Activated naive CD8-positive, alpha-beta T cell (primary cell): ENCODE measurements at regions not wholly inside any gene's neighbourhood (a gene's known extent, or its start where the extent isn't known, plus 50 kb on each side); places are given as distances from the start of the nearest gene placed in this dataset.
"Not testable (repeated sequence)": the region's sequence is repeated elsewhere in the genome, so short reads cannot be mapped to it uniquely, and the experiment has no call there.

ENCODE experiments used
- H3K27ac Mint-ChIP-seq: one replicate; pipeline ENCODE4 v1.8.0; 2021; ENCODE audit warnings: mixed read lengths
- H3K27me3 Mint-ChIP-seq: one replicate; pipeline ENCODE4 v1.8.0; 2021; ENCODE audit warnings: mixed read lengths
- H3K36me3 Mint-ChIP-seq: one replicate; pipeline ENCODE4 v1.8.0; 2021; ENCODE audit warnings: mixed read lengths
- H3K4me1 Mint-ChIP-seq: one replicate; pipeline ENCODE4 v1.8.0; 2021; ENCODE audit warnings: low read depth, mixed read lengths
- H3K4me3 Mint-ChIP-seq: one replicate; pipeline ENCODE4 v1.8.0; 2021; ENCODE audit warnings: mild to moderate bottlenecking, mixed read lengths
- H3K9me3 Mint-ChIP-seq: one replicate; pipeline ENCODE4 v1.8.0; 2021; ENCODE audit warnings: low read depth, mixed read lengths

- Mint-ChIP-seq H3K27me3 (peaks cover 4% of the 10 kb centered on the region), H3K4me3 (no peak overlapping the region), H3K9me3 (no peaks in the 10 kb centered on the region), H3K36me3 (no peaks in the 10 kb centered on the region), H3K27ac (no peak overlapping the region), H3K4me1 (no peaks in the 10 kb centered on the region)
Measured at GRCh38 chr9:71331603-71332002, 210.2 kb upstream of the TRPM3 start.

- Mint-ChIP-seq H3K4me3 (no peak overlapping the region), H3K4me1 (no peaks in the 10 kb centered on the region), H3K27me3 (peaks cover 6% of the 10 kb centered on the region), H3K9me3 (no peaks in the 10 kb centered on the region), H3K27ac (no peak overlapping the region), H3K36me3 (no peaks in the 10 kb centered on the region)
Measured at GRCh38 chr9:71329873-71330272, 208.5 kb upstream of the TRPM3 start.

GRCh38 chr9:71326360-71326759, 204.9 kb upstream of the TRPM3 start:
- no peaks in the 10 kb centered on the region for H3K4me1 Mint-ChIP-seq
- H3K27ac Mint-ChIP-seq: no peak overlapping the region
- H3K4me3 Mint-ChIP-seq: no peak overlapping the region
- no peaks in the 10 kb centered on the region for H3K9me3 Mint-ChIP-seq
- peaks cover 12% of the 10 kb centered on the region for H3K27me3 Mint-ChIP-seq
- no peaks in the 10 kb centered on the region for H3K36me3 Mint-ChIP-seq

GRCh38 chr9:71323357-71323756, 201.9 kb upstream of the TRPM3 start:
- no peaks in the 10 kb centered on the region for H3K9me3 Mint-ChIP-seq
- H3K4me3 Mint-ChIP-seq: no peak overlapping the region
- H3K27ac Mint-ChIP-seq: no peak overlapping the region
- peaks cover 14% of the 10 kb centered on the region for H3K27me3 Mint-ChIP-seq
- H3K4me1 Mint-ChIP-seq: no peaks in the 10 kb centered on the region
- no peaks in the 10 kb centered on the region for H3K36me3 Mint-ChIP-seq

GRCh38 chr9:71322311-71322710, 200.9 kb upstream of the TRPM3 start:
- Mint-ChIP-seq H3K4me3 (no peak overlapping the region), H3K27ac (no peak overlapping the region), H3K27me3 (peaks cover 13% of the 10 kb centered on the region), H3K9me3 (no peaks in the 10 kb centered on the region), H3K36me3 (no peaks in the 10 kb centered on the region), H3K4me1 (no peaks in the 10 kb centered on the region)

DNA sequence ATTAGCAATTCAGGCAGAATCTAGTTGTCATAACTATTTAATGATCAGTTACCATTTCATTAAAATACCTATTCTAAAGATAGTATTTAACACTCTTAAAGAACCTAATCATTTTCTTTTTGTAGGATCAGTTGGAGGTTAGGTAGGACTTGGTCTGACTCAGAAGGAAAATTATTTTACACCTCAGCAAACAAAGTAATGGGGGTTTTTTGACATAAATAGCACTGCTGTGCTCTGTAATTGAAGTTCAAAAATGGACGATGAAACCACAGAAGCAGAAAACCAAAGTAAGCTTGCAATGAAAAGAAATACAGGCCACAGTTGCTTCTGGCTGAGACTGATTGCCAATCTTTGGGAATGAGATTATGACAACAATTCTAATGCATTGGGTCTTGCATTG, 187.0 kb upstream of the TRPM3 start:
- no peak overlapping the region for H3K27ac Mint-ChIP-seq
- H3K27me3 Mint-ChIP-seq: peaks cover 2% of the 10 kb centered on the region
- no peaks in the 10 kb centered on the region for H3K4me1 Mint-ChIP-seq
- H3K9me3 Mint-ChIP-seq: no peaks in the 10 kb centered on the region
- H3K4me3 Mint-ChIP-seq: no peak overlapping the region
- no peaks in the 10 kb centered on the region for H3K36me3 Mint-ChIP-seq

GRCh38 chr9:71306134-71306533, 184.7 kb upstream of the TRPM3 start:
- H3K4me3 Mint-ChIP-seq: no peak overlapping the region
- no peaks in the 10 kb centered on the region for H3K4me1 Mint-ChIP-seq
- H3K27me3 Mint-ChIP-seq: peaks cover 2% of the 10 kb centered on the region
- no peaks in the 10 kb centered on the region for H3K9me3 Mint-ChIP-seq
- H3K27ac Mint-ChIP-seq: no peak overlapping the region
- H3K36me3 Mint-ChIP-seq: no peaks in the 10 kb centered on the region

- Mint-ChIP-seq H3K36me3 (no peaks in the 10 kb centered on the region), H3K27me3 (peaks cover 1% of the 10 kb centered on the region), H3K4me1 (no peaks in the 10 kb centered on the region), H3K27ac (no peak overlapping the region), H3K4me3 (no peak overlapping the region), H3K9me3 (no peaks in the 10 kb centered on the region)
Measured at GRCh38 chr9:71303351-71303750, 181.9 kb upstream of the TRPM3 start.

DNA sequence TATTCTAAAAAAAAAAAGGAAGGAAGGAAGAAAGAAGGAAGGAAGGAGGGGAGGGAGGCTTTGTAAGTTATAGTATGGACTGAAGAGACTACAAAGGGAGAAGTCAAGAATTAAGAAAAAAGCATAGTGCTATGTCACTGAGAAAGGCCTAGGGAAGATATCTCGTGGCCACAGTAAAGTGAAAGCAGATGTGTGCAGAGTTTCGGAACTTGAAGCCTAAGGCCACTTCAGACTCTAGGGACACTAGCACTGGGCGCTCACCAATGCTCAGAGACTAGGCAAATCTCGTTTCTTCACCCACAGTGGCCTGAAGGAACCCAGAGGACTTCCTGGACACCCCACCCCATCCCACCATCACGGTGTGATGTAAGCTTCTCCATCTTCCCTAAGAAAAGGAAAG, 181.4 kb upstream of the TRPM3 start:
- Mint-ChIP-seq H3K27ac (no peak overlapping the region), H3K9me3 (no peaks in the 10 kb centered on the region), H3K4me3 (no peak overlapping the region), H3K4me1 (no peaks in the 10 kb centered on the region), H3K36me3 (no peaks in the 10 kb centered on the region), H3K27me3 (peaks cover 5% of the 10 kb centered on the region)

DNA sequence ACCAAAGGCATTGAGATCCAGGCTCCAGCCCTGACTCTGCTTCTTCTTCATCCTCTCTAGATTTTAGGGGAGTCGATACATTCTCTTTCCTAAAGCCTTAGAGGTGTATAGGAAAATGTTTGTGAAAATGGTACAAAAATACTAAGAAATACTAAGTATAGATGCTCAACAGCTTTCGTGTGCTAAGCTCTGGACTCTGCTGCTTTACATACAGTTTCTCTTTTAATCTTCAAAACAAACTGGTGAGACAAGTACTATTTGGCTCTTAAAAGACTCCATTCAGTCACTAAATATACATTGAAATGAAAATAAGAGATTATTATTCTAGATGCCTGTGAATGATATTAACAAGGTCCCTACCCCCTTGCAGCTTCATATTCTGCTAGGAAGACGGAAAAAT, 174.5 kb upstream of the TRPM3 start:
- peaks cover 7% of the 10 kb centered on the region for H3K27me3 Mint-ChIP-seq
- no peak overlapping the region for H3K27ac Mint-ChIP-seq
- no peak overlapping the region for H3K4me3 Mint-ChIP-seq
- no peaks in the 10 kb centered on the region for H3K36me3 Mint-ChIP-seq
- no peaks in the 10 kb centered on the region for H3K4me1 Mint-ChIP-seq
- no peaks in the 10 kb centered on the region for H3K9me3 Mint-ChIP-seq

- H3K27ac Mint-ChIP-seq: no peak overlapping the region
- peaks cover 3% of the 10 kb centered on the region for H3K27me3 Mint-ChIP-seq
- H3K9me3 Mint-ChIP-seq: no peaks in the 10 kb centered on the region
- no peaks in the 10 kb centered on the region for H3K36me3 Mint-ChIP-seq
- no peaks in the 10 kb centered on the region for H3K4me1 Mint-ChIP-seq
- no peak overlapping the region for H3K4me3 Mint-ChIP-seq
Measured at GRCh38 chr9:71286146-71286545, 164.7 kb upstream of the TRPM3 start.

GRCh38 chr9:71285191-71285656, 163.8 kb upstream of the TRPM3 start:
- no peaks in the 10 kb centered on the region for H3K36me3 Mint-ChIP-seq
- no peaks in the 10 kb centered on the region for H3K4me1 Mint-ChIP-seq
- H3K27me3 Mint-ChIP-seq: peaks cover 3% of the 10 kb centered on the region
- H3K9me3 Mint-ChIP-seq: no peaks in the 10 kb centered on the region
- H3K27ac Mint-ChIP-seq: no peak overlapping the region
- H3K4me3 Mint-ChIP-seq: no peak overlapping the region

- H3K27me3 Mint-ChIP-seq, H3K4me1 Mint-ChIP-seq, H3K9me3 Mint-ChIP-seq, H3K27ac Mint-ChIP-seq, H3K4me3 Mint-ChIP-seq, H3K36me3 Mint-ChIP-seq: not testable (repeated sequence)
Measured at GRCh38 chr9:71282116-71282515, 160.7 kb upstream of the TRPM3 start.

GRCh38 chr9:71279151-71279739, 157.8 kb upstream of the TRPM3 start:
- H3K27ac Mint-ChIP-seq: no peak overlapping the region
- no peaks in the 10 kb centered on the region for H3K36me3 Mint-ChIP-seq
- peaks cover 9% of the 10 kb centered on the region for H3K27me3 Mint-ChIP-seq
- H3K4me3 Mint-ChIP-seq: no peak overlapping the region
- no peaks in the 10 kb centered on the region for H3K4me1 Mint-ChIP-seq
- no peaks in the 10 kb centered on the region for H3K9me3 Mint-ChIP-seq

GRCh38 chr9:71273613-71274012, 152.2 kb upstream of the TRPM3 start:
- Mint-ChIP-seq H3K27ac (no peak overlapping the region), H3K4me3 (no peak overlapping the region), H3K27me3 (peaks cover 9% of the 10 kb centered on the region), H3K4me1 (no peaks in the 10 kb centered on the region), H3K9me3 (no peaks in the 10 kb centered on the region), H3K36me3 (no peaks in the 10 kb centered on the region)

DNA sequence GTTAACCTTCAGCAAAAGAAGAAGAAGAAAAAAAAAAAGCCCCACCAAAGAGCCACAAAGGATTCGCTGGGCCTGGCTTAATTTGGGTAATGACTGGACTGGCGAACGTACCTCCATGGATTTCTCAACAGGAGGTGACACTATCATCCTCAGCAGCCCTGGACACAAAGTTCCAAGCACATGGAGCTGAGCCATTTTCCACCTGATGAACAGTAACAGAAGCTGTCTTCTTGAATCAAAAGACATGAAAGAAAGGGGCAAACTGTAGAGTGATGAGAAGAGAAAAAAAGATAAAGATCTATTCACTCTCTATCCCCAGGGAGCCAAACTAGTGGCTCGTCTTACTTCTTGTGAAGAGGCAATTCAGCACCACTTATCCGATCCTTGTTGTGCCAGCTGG, 150.2 kb upstream of the TRPM3 start:
- peaks cover 11% of the 10 kb centered on the region for H3K27me3 Mint-ChIP-seq
- H3K4me3 Mint-ChIP-seq: no peak overlapping the region
- no peaks in the 10 kb centered on the region for H3K9me3 Mint-ChIP-seq
- no peaks in the 10 kb centered on the region for H3K4me1 Mint-ChIP-seq
- H3K27ac Mint-ChIP-seq: no peak overlapping the region
- no peaks in the 10 kb centered on the region for H3K36me3 Mint-ChIP-seq
